Uterus (tissue), 3 donors: ENCODE measurements at regions not wholly inside any gene's neighbourhood (a gene's known extent, or its start where the extent isn't known, plus 50 kb on each side); places are given as distances from the start of the nearest gene placed in this dataset.

ENCODE experiments used
- DNase-seq, 2 donors: peaks; one replicate each; pipeline ENCODE4 v3.0.0-alpha.2; 2019 to 2020
- H3K27ac ChIP-seq, 2 donors: fragments of 200-600 bp; sonication (generic); 1 replicate in 1 of 2; 2 replicates in 1 of 2; pipeline ENCODE4 v1.5.1; 2016 to 2018
- H3K27me3 ChIP-seq, 2 donors: fragments of 200-600 bp; sonication (generic); one replicate each; pipeline ENCODE4 v1.5.1; 2018 to 2019; ENCODE audit warnings: control low read depth in 1 of 2
- H3K36me3 ChIP-seq, 2 donors: fragments of 200-600 bp; sonication (generic); one replicate each; pipeline ENCODE4 v1.5.1; 2019; ENCODE audit warnings: control low read depth in 1 of 2
- H3K4me1 ChIP-seq, 2 donors: fragments of 200-600 bp; sonication (generic); one replicate each; pipeline ENCODE4 v1.5.1; 2018 to 2019; ENCODE audit warnings: control low read depth in 1 of 2
- H3K4me3 ChIP-seq, 2 donors: fragments of 200-600 bp; sonication (generic); 1 replicate in 1 of 2; 2 replicates in 1 of 2; pipeline ENCODE4 v1.5.1; 2018 to 2019; ENCODE audit warnings: mild to moderate bottlenecking in 1 of 2
- H3K9me3 ChIP-seq, 2 donors: fragments of 200-600 bp; sonication (generic); one replicate each; pipeline ENCODE4 v1.5.1; 2019; ENCODE audit warnings: control low read depth in 1 of 2
- CTCF ChIP-seq, 4 experiments: fragments of 200-600 bp in 2 of 4; fragments of 450-650 bp in 2 of 4; sonication (generic) in 2 of 4; IDR thresholded peaks; one replicate each; pipeline ENCODE4 v1.5.1; 2016 to 2019; ENCODE audit warnings: antibody characterized with exemption in 4 of 4, mild to moderate bottlenecking in 2 of 4, moderate library complexity in 1 of 4
- POLR2A ChIP-seq, 2 donors: fragments of 450-650 bp; IDR thresholded peaks; one replicate each; pipeline ENCODE4 v1.6.1; 2016; ENCODE audit warnings: antibody characterized with exemption in 2 of 2, mild to moderate bottlenecking in 1 of 2, moderate library complexity in 1 of 2
- intact Hi-C: fragments of 100-400 bp; cut with DNase I; formaldehyde crosslinking; loops from one replicate; pipeline ENCODE4 v1.15.1; 2023; ENCODE audit warnings: low total_unique reads
- donor health status: DM: yes; HTN: yes; CAD: no.

- no peak for DNase-seq
- H3K9me3 ChIP-seq: no peaks in the 10 kb centered on the region
- intact Hi-C loops: no loop called here
- no peaks in the 10 kb centered on the region for H3K4me1 ChIP-seq
- H3K4me3 ChIP-seq: no peak overlapping the region
- no peaks in the 10 kb centered on the region for H3K36me3 ChIP-seq
- TF ChIP-seq POLR2A (IDR thresholded peaks at IDR 0.05) (no peak), CTCF (IDR thresholded peaks at IDR 0.05) (no peak)
- H3K27ac ChIP-seq: no peak overlapping the region
- H3K27me3 ChIP-seq: no peaks in the 10 kb centered on the region
These were observed 123.1 kb upstream of the NCKAP5 start for GRCh38 chr2:133691336-133691735.

GRCh38 chr2:133705287-133705686 lies 137.0 kb upstream of the NCKAP5 start:
- no peak for DNase-seq
- TF ChIP-seq CTCF (IDR thresholded peaks at IDR 0.05): no peak
- H3K4me1 ChIP-seq: no peaks in the 10 kb centered on the region
- no peak overlapping the region for H3K27ac ChIP-seq
- intact Hi-C loops: no loop called here
- H3K27me3 ChIP-seq: no peaks in the 10 kb centered on the region
- H3K4me3 ChIP-seq: no peak overlapping the region
- H3K9me3 ChIP-seq: no peaks in the 10 kb centered on the region
- no peaks in the 10 kb centered on the region for H3K36me3 ChIP-seq

- H3K4me1 ChIP-seq: no peaks in the 10 kb centered on the region
- no peaks in the 10 kb centered on the region for H3K27me3 ChIP-seq
- no peak overlapping the region for H3K27ac ChIP-seq
- intact Hi-C loops: no loop called here
- TF ChIP-seq POLR2A (IDR thresholded peaks at IDR 0.05) (no peak), CTCF (IDR thresholded peaks at IDR 0.05) (no peak)
- H3K36me3 ChIP-seq: no peaks in the 10 kb centered on the region
- no peak for DNase-seq
- H3K4me3 ChIP-seq: no peak overlapping the region
- H3K9me3 ChIP-seq: no peaks in the 10 kb centered on the region
These were observed 142.3 kb upstream of the NCKAP5 start for GRCh38 chr2:133710613-133711012.

GRCh38 chr2:133711201-133711600 lies 142.9 kb upstream of the NCKAP5 start:
- Histone ChIP-seq H3K27me3 (no peaks in the 10 kb centered on the region), H3K9me3 (no peaks in the 10 kb centered on the region)
- DNase-seq: no peak

GRCh38 chr2:133711806-133712205 lies 143.5 kb upstream of the NCKAP5 start:
- DNase-seq: no peak
- H3K4me3 ChIP-seq: no peak overlapping the region
- H3K4me1 ChIP-seq: no peaks in the 10 kb centered on the region
- no peaks in the 10 kb centered on the region for H3K9me3 ChIP-seq
- H3K27me3 ChIP-seq: no peaks in the 10 kb centered on the region
- intact Hi-C loops: no loop called here
- H3K27ac ChIP-seq: no peak overlapping the region
- no peaks in the 10 kb centered on the region for H3K36me3 ChIP-seq
- TF ChIP-seq CTCF (IDR thresholded peaks at IDR 0.05) (no peak), POLR2A (IDR thresholded peaks at IDR 0.05) (no peak)

More at GRCh38 chr2:133711201-133711600, 142.9 kb upstream of the NCKAP5 start:
- Histone ChIP-seq H3K4me1 (no peaks in the 10 kb centered on the region), H3K27ac (no peak overlapping the region), H3K4me3 (no peak overlapping the region), H3K36me3 (no peaks in the 10 kb centered on the region)
- intact Hi-C loops: no loop called here
- TF ChIP-seq POLR2A (IDR thresholded peaks at IDR 0.05) (no peak), CTCF (IDR thresholded peaks at IDR 0.05) (no peak)
